RKO (cell line): ENCODE measurements at regions not wholly inside any gene's neighbourhood (a gene's known extent, or its start where the extent isn't known, plus 50 kb on each side); places are given as distances from the start of the nearest gene placed in this dataset.

Experiments used
- DNase-seq: peaks from one replicate; pipeline ENCODE4 v3.0.0-alpha.2; 2016; ENCODE audit warnings: low spot score

DNA sequence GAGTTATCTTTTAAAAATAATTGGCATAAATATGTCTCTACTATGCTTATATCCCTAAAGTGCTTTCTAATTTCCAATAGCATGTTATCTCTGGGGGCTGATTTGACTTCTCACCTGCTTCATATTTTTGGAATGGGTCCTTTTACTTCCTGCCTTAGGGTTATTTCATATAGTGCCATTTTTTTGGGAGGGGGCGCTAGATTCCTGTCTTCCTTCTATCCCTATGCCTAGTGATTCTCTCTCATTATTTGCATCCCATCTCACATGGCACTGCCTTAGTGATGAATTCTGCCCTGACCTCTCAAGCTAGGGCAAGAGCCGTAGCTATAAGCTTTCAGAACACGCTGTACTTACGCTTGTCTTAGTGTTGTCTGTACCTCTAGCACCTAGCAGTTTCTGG is 150.3 kb upstream of the SLITRK3 start:
- DNase-seq: no peak

DNA sequence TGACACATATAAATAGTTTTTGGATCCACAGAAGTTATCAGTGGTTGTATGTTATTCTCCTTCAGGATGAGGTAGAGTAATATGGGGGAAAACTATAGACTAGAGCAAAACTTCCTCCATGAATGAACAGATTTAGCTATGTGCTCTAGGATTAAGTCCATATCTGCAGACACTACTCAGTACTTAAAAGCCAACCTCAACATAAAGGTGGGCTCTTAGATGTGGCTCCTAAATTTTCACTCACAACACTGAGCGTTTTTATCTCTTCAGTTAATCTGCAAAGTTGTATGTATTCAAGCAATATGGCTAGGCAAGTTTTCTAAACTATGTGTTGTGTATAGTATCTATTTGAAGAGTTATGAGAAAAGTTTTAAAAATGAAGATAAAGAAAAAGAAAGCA is 147.0 kb upstream of the SLITRK3 start:
- DNase-seq: no peak

DNA sequence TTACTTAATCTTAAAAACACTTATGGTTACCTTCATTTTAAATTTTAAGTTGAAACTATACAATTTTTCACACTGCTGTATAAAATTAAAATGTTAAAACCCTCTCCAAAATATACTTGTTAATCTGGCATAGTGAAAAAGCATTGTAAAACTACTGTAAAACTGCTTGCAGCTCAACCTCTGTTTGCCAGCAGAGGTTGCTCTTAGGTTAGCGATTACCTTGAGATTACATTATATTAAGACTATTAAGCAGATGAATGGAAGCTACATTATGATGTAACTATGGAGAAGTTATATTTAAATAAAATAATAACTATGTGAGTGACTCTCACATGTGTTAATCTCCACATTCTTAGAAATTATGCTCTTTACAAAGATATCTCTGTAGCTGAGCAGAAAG is 143.6 kb upstream of the SLITRK3 start:
- DNase-seq: peak; percentile 64

DNA sequence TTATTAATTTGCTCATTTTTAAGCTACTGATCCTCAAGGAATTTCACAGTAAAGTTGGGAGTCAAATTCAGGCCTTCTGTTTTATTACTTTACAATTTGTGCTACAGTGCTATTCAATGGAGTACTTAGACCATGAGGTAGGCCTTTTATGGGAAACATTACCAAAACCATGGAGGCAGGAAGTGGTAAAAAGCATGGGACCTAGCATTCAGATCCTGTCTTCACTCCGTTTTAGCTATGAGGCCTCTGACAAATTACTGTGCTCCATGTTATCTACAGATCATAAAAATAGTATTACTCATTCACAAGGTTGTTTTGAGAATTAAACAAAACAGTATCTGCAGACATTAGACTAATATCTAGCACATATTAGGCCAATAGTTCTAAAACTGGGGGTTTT is 140.6 kb upstream of the SLITRK3 start:
- DNase-seq: peak; percentile 2
